ENCODE measurements at regions not wholly inside any gene's neighbourhood (a gene's known extent, or its start where the extent isn't known, plus 50 kb on each side); places are given as distances from the start of the nearest gene placed in this dataset.

GRCh38 chr17:71885662-71886061, 235.2 kb upstream of the SOX9 start:
- Histone ChIP-seq H3K4me1 (ENCODE audit: control insufficient read depth, insufficient read depth, low read length) (no peaks in the 10 kb centered on the region; the same call in 1 of the 2 replicates), H3K36me3 (ENCODE audit: control insufficient read depth, insufficient read depth, low read length) (no peaks in the 10 kb centered on the region), H3K9me3 (ENCODE audit: control insufficient read depth, insufficient read depth, low read length) (no peaks in the 10 kb centered on the region), H3K27me3 (ENCODE audit: control insufficient read depth, insufficient read depth, low read length) (no peaks in the 10 kb centered on the region), H3K4me3 (ENCODE audit: low read length) (no peak overlapping the region), H3K27ac (ENCODE audit: low read length) (no peak overlapping the region)
- no peak for DNase-seq (ENCODE audit: low read depth, low spot score)

- Histone ChIP-seq H3K27ac (ENCODE audit: low read length) (no peak overlapping the region), H3K36me3 (ENCODE audit: control insufficient read depth, insufficient read depth, low read length) (no peaks in the 10 kb centered on the region), H3K27me3 (ENCODE audit: control insufficient read depth, insufficient read depth, low read length) (no peaks in the 10 kb centered on the region; the same call in 1 of the 2 replicates), H3K4me3 (ENCODE audit: low read length) (no peak overlapping the region), H3K9me3 (ENCODE audit: control insufficient read depth, insufficient read depth, low read length) (no peaks in the 10 kb centered on the region), H3K4me1 (ENCODE audit: control insufficient read depth, insufficient read depth, low read length) (no peaks in the 10 kb centered on the region)
- DNase-seq (ENCODE audit: low read depth, low spot score), result no peak
- WGBS (ENCODE audit: insufficient coverage, insufficient read length), result no CpG with 5 or more reads among the region's 4 CpGs
Measured at GRCh38 chr17:71899317-71899716, 221.5 kb upstream of the SOX9 start.

- H3K4me3 ChIP-seq (ENCODE audit: low read length), result no peak overlapping the region
- H3K27ac ChIP-seq (ENCODE audit: low read length), result no peak overlapping the region
- H3K36me3 ChIP-seq (ENCODE audit: control insufficient read depth, insufficient read depth, low read length), result no peaks in the 10 kb centered on the region
- no peak for DNase-seq (ENCODE audit: low read depth, low spot score)
- no peaks in the 10 kb centered on the region for H3K4me1 ChIP-seq (ENCODE audit: control insufficient read depth, insufficient read depth, low read length)
- H3K27me3 ChIP-seq (ENCODE audit: control insufficient read depth, insufficient read depth, low read length), result no peaks in the 10 kb centered on the region; the same call in 1 of the 2 replicates
- no peaks in the 10 kb centered on the region for H3K9me3 ChIP-seq (ENCODE audit: control insufficient read depth, insufficient read depth, low read length)
- no CpG with 5 or more reads among the region's 6 CpGs for WGBS (ENCODE audit: insufficient coverage, insufficient read length)
Measured at GRCh38 chr17:71900621-71901229, 220.1 kb upstream of the SOX9 start.

GRCh38 chr17:71902894-71903506, 217.8 kb upstream of the SOX9 start:
- DNase-seq (ENCODE audit: low read depth, low spot score), result no peak
- no CpG with 5 or more reads among the region's 3 CpGs for WGBS (ENCODE audit: insufficient coverage, insufficient read length)
- Histone ChIP-seq H3K9me3 (ENCODE audit: control insufficient read depth, insufficient read depth, low read length) (no peaks in the 10 kb centered on the region), H3K27me3 (ENCODE audit: control insufficient read depth, insufficient read depth, low read length) (no peaks in the 10 kb centered on the region; the same call in 1 of the 2 replicates), H3K27ac (ENCODE audit: low read length) (no peak overlapping the region), H3K4me3 (ENCODE audit: low read length) (no peak overlapping the region), H3K36me3 (ENCODE audit: control insufficient read depth, insufficient read depth, low read length) (no peaks in the 10 kb centered on the region), H3K4me1 (ENCODE audit: control insufficient read depth, insufficient read depth, low read length) (no peaks in the 10 kb centered on the region)

GRCh38 chr17:71905376-71906031, 215.3 kb upstream of the SOX9 start:
- H3K27ac ChIP-seq (ENCODE audit: low read length), result no peak overlapping the region
- WGBS (ENCODE audit: insufficient coverage, insufficient read length), result no CpG with 5 or more reads among the region's 3 CpGs
- DNase-seq (ENCODE audit: low read depth, low spot score), result no peak
- no peak overlapping the region for H3K4me3 ChIP-seq (ENCODE audit: low read length)
- no peaks in the 10 kb centered on the region for H3K9me3 ChIP-seq (ENCODE audit: control insufficient read depth, insufficient read depth, low read length)
- H3K4me1 ChIP-seq (ENCODE audit: control insufficient read depth, insufficient read depth, low read length), result no peaks in the 10 kb centered on the region
- no peaks in the 10 kb centered on the region; the same call in 1 of the 2 replicates for H3K27me3 ChIP-seq (ENCODE audit: control insufficient read depth, insufficient read depth, low read length)
- no peaks in the 10 kb centered on the region for H3K36me3 ChIP-seq (ENCODE audit: control insufficient read depth, insufficient read depth, low read length)

GRCh38 chr17:71909155-71909554, 211.7 kb upstream of the SOX9 start:
- no CpG with 5 or more reads among the region's 5 CpGs for WGBS (ENCODE audit: insufficient coverage, insufficient read length)
- no peaks in the 10 kb centered on the region for H3K9me3 ChIP-seq (ENCODE audit: control insufficient read depth, insufficient read depth, low read length)
- no peaks in the 10 kb centered on the region for H3K4me1 ChIP-seq (ENCODE audit: control insufficient read depth, insufficient read depth, low read length)
- H3K27ac ChIP-seq (ENCODE audit: low read length), result no peak overlapping the region
- no peak for DNase-seq (ENCODE audit: low read depth, low spot score)
- no peak overlapping the region for H3K4me3 ChIP-seq (ENCODE audit: low read length)
- H3K36me3 ChIP-seq (ENCODE audit: control insufficient read depth, insufficient read depth, low read length), result no peaks in the 10 kb centered on the region
- no peaks in the 10 kb centered on the region for H3K27me3 ChIP-seq (ENCODE audit: control insufficient read depth, insufficient read depth, low read length)

- no peak for DNase-seq (ENCODE audit: low read depth, low spot score)
- H3K36me3 ChIP-seq (ENCODE audit: control insufficient read depth, insufficient read depth, low read length), result no peaks in the 10 kb centered on the region
- no peaks in the 10 kb centered on the region for H3K4me1 ChIP-seq (ENCODE audit: control insufficient read depth, insufficient read depth, low read length)
- H3K27ac ChIP-seq (ENCODE audit: low read length), result no peak overlapping the region
- WGBS (ENCODE audit: insufficient coverage, insufficient read length), result no CpG with 5 or more reads among the region's 3 CpGs
- H3K4me3 ChIP-seq (ENCODE audit: low read length), result no peak overlapping the region
- no peaks in the 10 kb centered on the region for H3K27me3 ChIP-seq (ENCODE audit: control insufficient read depth, insufficient read depth, low read length)
- H3K9me3 ChIP-seq (ENCODE audit: control insufficient read depth, insufficient read depth, low read length), result no peaks in the 10 kb centered on the region
Measured at GRCh38 chr17:71910002-71910401, 210.8 kb upstream of the SOX9 start.

- no CpG with 5 or more reads among the region's 3 CpGs for WGBS (ENCODE audit: insufficient coverage, insufficient read length)
- Histone ChIP-seq H3K4me1 (ENCODE audit: control insufficient read depth, insufficient read depth, low read length) (no peaks in the 10 kb centered on the region), H3K9me3 (ENCODE audit: control insufficient read depth, insufficient read depth, low read length) (no peaks in the 10 kb centered on the region), H3K36me3 (ENCODE audit: control insufficient read depth, insufficient read depth, low read length) (no peaks in the 10 kb centered on the region), H3K4me3 (ENCODE audit: low read length) (no peak overlapping the region), H3K27ac (ENCODE audit: low read length) (no peak overlapping the region), H3K27me3 (ENCODE audit: control insufficient read depth, insufficient read depth, low read length) (no peaks in the 10 kb centered on the region)
- no peak for DNase-seq (ENCODE audit: low read depth, low spot score)
Measured at GRCh38 chr17:71914042-71914441, 206.8 kb upstream of the SOX9 start.

GRCh38 chr17:71914812-71915211, 206.0 kb upstream of the SOX9 start:
- Histone ChIP-seq H3K27me3 (ENCODE audit: control insufficient read depth, insufficient read depth, low read length) (no peaks in the 10 kb centered on the region), H3K36me3 (ENCODE audit: control insufficient read depth, insufficient read depth, low read length) (no peaks in the 10 kb centered on the region), H3K4me3 (ENCODE audit: low read length) (no peak overlapping the region), H3K27ac (ENCODE audit: low read length) (no peak overlapping the region), H3K9me3 (ENCODE audit: control insufficient read depth, insufficient read depth, low read length) (no peaks in the 10 kb centered on the region), H3K4me1 (ENCODE audit: control insufficient read depth, insufficient read depth, low read length) (no peaks in the 10 kb centered on the region)
- no CpG with 5 or more reads among the region's 2 CpGs for WGBS (ENCODE audit: insufficient coverage, insufficient read length)
- no peak for DNase-seq (ENCODE audit: low read depth, low spot score)

- no peak overlapping the region for H3K27ac ChIP-seq (ENCODE audit: low read length)
- no peak for DNase-seq (ENCODE audit: low read depth, low spot score)
- no peaks in the 10 kb centered on the region for H3K9me3 ChIP-seq (ENCODE audit: control insufficient read depth, insufficient read depth, low read length)
- WGBS (ENCODE audit: insufficient coverage, insufficient read length), result no CpG with 5 or more reads among the region's 2 CpGs
- no peaks in the 10 kb centered on the region for H3K27me3 ChIP-seq (ENCODE audit: control insufficient read depth, insufficient read depth, low read length)
- H3K4me3 ChIP-seq (ENCODE audit: low read length), result no peak overlapping the region
- H3K4me1 ChIP-seq (ENCODE audit: control insufficient read depth, insufficient read depth, low read length), result no peaks in the 10 kb centered on the region
- H3K36me3 ChIP-seq (ENCODE audit: control insufficient read depth, insufficient read depth, low read length), result no peaks in the 10 kb centered on the region
Measured at GRCh38 chr17:71917715-71918114, 203.1 kb upstream of the SOX9 start.

All from iPS DF 6.9 (cell line).